NCI-H1417 treated with DMSO at 0.1 percent for 48 hours (cell line): ENCODE measurements at regions not wholly inside any gene's neighbourhood (a gene's known extent, or its start where the extent isn't known, plus 50 kb on each side); places are given as distances from the start of the nearest gene placed in this dataset.
"Not testable (repeated sequence)": the region's sequence is repeated elsewhere in the genome, so short reads cannot be mapped to it uniquely, and the experiment has no call there.

Experiments
- DNase-seq: peaks from one replicate; lab custom pipeline; 2025; lab: John Stamatoyannopoulos, UW

- DNase-seq = no peak
Measured at GRCh38 chr4:28811025-28811424, 1909.1 kb upstream of the PCDH7 start.

DNA sequence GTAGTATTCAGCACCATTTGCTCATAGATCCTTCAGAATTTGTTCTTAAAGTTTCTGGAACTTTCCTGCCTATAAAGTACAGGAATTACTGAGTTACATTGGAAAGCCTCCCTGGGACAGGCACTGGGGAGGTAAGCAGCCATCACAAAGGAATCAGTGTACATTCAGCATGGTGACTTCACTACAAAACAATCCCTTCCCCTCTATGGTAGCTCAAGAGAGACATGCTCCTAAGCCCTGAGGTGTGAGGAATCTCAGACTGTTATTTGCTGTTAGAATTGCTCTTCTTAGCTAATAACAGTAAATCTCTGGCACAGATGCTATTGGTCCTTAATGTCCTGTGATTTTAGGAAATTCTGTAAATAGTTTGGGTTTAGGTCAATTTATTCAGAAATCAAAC, 1898.0 kb upstream of the PCDH7 start:
- DNase-seq = no peak

- DNase-seq = no peak
Measured at GRCh38 chr4:28827866-28828265, 1892.3 kb upstream of the PCDH7 start.

DNA sequence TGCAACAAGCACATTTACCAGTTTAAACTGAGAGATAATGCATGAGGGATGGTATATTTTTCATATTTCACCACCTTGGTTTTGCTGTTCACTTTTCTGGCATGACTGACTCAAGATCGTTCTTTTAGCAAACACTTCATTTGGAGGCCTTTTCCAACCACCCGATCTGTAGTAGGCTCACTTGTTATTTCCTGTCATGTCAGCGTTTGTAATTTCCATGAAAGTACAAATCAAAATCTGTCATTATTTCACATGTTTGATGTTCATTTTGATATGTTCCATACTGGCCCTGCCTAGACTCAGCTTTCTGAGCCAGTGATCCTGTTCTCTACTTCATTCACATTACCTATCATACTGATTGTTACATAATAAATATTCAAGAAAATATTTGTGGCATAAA, 1888.3 kb upstream of the PCDH7 start:
- no peak for DNase-seq

- DNase-seq = no peak
Measured at GRCh38 chr4:28832444-28832843, 1887.7 kb upstream of the PCDH7 start.

- DNase-seq = no peak
Measured at GRCh38 chr4:28834120-28834519, 1886.0 kb upstream of the PCDH7 start.

DNA sequence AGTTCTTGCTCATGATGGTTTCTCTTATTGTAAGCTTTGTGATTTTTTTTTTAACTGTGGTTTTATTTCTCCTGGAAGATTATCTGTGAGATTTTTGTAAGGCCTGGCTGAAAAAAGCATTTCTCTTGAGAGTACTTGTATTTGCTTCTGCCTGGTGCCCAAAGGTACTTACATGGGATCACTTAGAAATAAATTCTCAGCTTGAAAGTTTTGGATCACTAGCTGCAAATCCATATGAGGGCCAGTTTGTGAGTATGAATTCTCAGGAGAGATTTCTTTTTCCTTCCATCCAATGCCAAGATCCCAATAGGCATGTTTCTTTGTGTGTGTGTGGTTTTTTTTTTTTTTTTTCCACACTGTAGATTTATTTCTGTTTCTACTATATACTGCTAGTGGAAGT, 1884.7 kb upstream of the PCDH7 start:
- no peak for DNase-seq

DNA sequence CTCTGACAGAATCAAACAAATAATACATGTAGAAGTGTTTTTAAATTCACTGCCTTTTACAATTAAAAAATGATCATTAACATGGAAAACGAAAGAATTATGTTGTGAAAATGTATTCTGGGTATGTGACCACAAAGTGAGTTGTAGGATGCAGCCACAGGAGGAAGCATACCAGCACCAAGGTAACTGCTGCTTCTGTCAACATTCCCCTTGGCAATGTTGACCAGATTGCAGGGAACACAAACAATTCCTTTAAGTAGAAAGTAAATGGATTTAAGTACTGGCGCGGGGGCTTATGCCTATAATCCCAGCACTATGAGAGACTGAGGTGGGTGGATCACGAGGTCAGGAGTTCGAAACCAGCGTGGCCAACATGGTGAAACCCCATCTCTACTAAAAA, 1877.9 kb upstream of the PCDH7 start:
- no peak for DNase-seq

- DNase-seq = no peak
Measured at GRCh38 chr4:28845158-28845557, 1875.0 kb upstream of the PCDH7 start.

GRCh38 chr4:28857028-28857427, 1863.1 kb upstream of the PCDH7 start:
- not testable (repeated sequence) for DNase-seq

- no peak for DNase-seq
Measured at GRCh38 chr4:28868841-28869240, 1851.3 kb upstream of the PCDH7 start.

GRCh38 chr4:28879178-28879577, 1841.0 kb upstream of the PCDH7 start:
- no peak for DNase-seq

- no peak for DNase-seq
Measured at GRCh38 chr4:28879900-28880299, 1840.3 kb upstream of the PCDH7 start.

DNA sequence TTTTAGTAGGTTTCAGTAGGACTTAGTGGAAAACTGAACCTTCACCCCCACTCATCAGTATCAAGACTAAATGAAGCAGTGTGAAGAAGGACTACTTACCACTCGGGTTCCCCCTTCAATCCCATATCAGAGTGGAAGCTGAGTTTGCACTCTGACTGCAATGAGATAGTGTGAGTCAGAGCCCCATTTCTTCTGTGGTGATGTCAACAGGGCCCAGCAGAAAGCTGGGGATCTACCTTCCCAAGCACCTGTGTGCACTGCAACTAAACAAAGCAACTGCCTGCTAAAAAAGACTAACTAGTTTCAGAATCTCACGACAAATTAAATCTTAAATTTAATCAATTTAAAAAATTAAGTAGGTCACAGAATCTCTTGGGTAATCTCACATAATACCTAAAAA, 1837.0 kb upstream of the PCDH7 start:
- DNase-seq = no peak

DNA sequence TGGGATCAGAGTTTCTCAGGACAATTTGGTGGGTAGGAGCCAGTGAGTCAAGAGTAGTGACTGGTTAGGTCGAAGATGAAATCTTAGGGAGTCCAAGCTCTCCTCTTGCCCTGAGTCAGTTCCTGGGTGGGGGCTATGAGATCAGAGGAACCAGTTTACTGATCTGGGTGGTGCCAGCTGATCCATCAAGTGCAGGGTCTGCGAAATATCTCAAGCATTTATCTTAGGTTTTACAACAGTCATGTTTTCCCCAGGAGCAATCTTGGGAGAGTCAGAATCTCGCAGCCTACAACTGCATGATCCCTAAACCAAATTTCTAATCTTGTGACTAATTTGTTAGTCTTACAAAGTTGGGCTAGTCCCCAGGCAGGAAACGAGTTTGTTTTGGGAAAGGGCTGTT, 1833.2 kb upstream of the PCDH7 start:
- DNase-seq = no peak

GRCh38 chr4:28890949-28891775, 1829.0 kb upstream of the PCDH7 start:
- DNase-seq = no peak

DNA sequence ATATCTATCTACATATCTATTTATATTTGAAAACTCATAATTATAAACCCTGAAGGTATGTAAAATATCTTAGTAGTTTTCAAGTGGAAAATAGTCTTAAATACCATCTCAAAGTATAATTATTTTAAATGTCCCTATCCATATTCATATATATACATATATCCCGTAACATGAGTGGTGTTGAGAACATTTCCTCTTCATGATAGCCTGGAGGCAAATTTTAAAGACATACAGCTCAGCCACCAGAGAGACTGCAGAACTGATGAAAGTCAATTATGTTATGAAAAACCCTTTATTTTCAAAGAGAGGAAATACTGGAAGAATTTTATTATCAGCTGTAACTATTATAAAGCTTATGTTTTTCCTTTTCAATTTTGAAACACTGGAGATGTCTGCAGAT, 1806.7 kb upstream of the PCDH7 start:
- no peak for DNase-seq

DNA sequence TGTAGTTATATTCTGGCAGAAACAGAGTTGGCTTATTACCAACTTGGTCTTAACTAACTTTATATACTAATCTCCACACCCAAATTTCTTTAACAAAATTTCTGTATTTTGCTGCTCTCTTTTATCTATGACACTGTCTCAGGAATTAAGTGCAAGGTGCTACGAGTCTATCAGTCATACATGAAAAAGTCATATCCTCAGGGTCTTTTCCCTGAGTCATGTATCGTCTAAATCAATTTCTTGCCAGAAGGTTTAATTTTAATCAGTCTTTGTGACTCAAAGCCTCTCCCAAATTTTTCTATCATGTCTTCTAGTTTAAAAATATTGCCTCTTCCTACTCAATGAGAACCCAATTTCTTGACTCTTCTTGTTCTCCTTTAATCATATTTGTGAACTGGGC, 1803.6 kb upstream of the PCDH7 start:
- no peak for DNase-seq

GRCh38 chr4:28918871-28919270, 1801.3 kb upstream of the PCDH7 start:
- no peak for DNase-seq

DNA sequence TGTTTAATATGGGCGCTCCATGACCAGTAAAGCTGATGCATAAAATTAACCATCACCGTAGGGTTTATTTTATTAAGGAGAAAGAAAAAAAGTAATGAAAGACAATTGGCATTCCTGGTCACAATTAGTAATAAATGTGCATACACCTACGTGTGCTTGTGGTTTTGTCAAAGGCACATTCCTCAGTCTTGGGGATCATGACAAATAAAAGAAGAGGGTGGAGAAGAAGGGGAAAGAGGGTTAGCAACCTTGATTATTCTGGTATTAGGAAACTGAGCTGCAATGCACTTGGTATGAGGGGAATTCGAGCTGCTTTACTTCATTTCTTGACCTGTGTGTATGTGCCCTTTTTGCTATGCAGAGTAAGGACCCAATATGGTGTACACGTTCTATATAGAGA, 1798.3 kb upstream of the PCDH7 start:
- DNase-seq = no peak

DNA sequence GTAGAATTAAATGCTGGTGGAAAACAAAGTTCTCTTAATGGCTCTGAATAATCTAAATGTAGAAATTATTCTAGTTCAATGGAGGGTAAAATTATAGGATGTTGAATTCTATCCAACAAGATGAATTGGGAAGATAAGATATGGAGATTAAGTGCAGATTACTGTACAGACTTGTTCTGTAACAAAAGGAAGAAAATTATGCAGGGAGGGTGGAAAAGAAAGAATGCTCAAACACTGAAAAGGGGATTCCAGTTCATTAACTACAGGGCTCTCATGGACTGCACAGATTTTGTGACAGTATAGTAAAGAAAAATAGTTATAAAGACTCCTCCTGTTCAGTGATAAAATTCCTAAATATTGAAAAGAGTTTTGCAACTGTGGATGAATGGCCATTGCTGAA, 1794.0 kb upstream of the PCDH7 start:
- DNase-seq = no peak

DNA sequence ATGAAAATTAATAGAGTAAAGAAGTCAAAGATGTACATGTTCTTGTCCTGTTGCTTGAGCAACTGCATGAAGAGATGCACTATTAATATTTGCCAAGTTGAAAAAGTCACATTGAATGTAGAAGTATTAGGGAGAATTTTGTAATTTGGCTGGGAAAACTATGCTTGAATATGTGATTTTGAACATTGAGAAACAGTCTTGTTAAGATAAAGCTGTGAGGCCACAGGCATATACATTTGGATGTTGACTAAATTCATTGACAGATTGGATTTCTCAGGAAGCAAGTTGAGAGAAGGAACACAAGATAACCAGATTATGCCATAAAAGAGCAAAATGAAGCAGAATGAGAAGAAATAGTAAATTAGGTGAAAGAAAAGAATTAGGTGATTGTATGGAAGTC, 1777.5 kb upstream of the PCDH7 start:
- DNase-seq = no peak

DNA sequence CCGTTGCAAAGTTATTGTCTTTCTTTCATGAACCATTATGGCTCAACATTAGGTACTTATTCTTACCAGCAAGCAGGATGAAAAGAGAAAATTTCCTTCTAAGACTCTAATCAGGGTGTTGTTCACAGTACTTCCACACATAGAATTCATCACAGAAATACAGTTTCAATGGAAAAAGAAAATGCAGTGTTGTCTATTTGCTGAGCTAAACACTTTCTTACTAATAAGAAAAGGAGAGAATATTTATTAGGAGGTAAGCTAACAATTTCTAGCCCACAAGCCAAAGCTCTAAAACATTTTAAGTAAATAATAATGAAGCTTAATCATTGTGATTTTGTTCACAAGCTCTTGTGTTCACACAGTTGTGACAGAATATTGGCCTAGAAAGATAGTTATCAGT, 1772.8 kb upstream of the PCDH7 start:
- DNase-seq = no peak

DNA sequence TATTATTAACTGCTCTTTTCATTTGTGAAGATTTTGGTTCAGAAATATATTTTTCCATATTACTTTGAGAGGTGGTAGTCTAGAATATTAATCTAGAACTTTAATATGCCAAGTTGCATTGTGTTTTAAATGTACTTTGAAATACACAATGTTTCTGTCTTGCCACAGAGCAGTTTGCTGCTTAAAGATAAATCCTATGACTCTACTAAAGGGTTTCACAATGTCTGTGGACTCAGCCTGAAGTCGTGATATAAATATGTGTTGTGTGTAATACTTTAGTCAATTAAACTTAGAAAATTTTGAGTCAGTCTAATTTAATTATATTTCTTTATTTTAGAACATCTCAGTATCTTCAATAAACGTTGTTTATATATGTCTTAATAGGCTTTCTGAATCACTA, 1771.7 kb upstream of the PCDH7 start:
- no peak for DNase-seq
